Hematopoietic multipotent progenitor cell treated with erythropoietin and hydrocortisone succinate and interleukin-3 and kit ligand, for 4 days (in vitro differentiated cells): ENCODE measurements at regions not wholly inside any gene's neighbourhood (a gene's known extent, or its start where the extent isn't known, plus 50 kb on each side); places are given as distances from the start of the nearest gene placed in this dataset.

Experiments
- DNase-seq: peaks from one replicate; pipeline ENCODE4 v3.0.0-alpha.2; 2015

GRCh38 chr7:155961241-155962190, 149.3 kb upstream of the SHH start:
- DNase-seq = no peak

- DNase-seq = no peak
Measured at GRCh38 chr7:155959894-155960293, 147.6 kb upstream of the SHH start.

- no peak for DNase-seq
Measured at GRCh38 chr7:155956977-155957376, 144.7 kb upstream of the SHH start.

GRCh38 chr7:155955367-155955635, 143.0 kb upstream of the SHH start:
- no peak for DNase-seq

GRCh38 chr7:155954550-155955366, 142.5 kb upstream of the SHH start:
- DNase-seq = no peak

- no peak for DNase-seq
Measured at GRCh38 chr7:155953781-155954549, 141.7 kb upstream of the SHH start.

GRCh38 chr7:155953501-155953778, 141.2 kb upstream of the SHH start:
- DNase-seq = no peak

- no peak for DNase-seq
Measured at GRCh38 chr7:155951554-155952158, 139.4 kb upstream of the SHH start.

- DNase-seq = no peak
Measured at GRCh38 chr7:155950898-155951553, 138.8 kb upstream of the SHH start.

GRCh38 chr7:155948845-155949244, 136.6 kb upstream of the SHH start:
- no peak for DNase-seq

GRCh38 chr7:155948423-155948822, 136.2 kb upstream of the SHH start:
- no peak for DNase-seq

- DNase-seq = no peak
Measured at GRCh38 chr7:155947051-155947450, 134.8 kb upstream of the SHH start.

- no peak for DNase-seq
Measured at GRCh38 chr7:155945670-155946325, 133.5 kb upstream of the SHH start.

GRCh38 chr7:155944901-155945300, 132.6 kb upstream of the SHH start:
- DNase-seq = no peak

- DNase-seq = no peak
Measured at GRCh38 chr7:155943251-155943899, 131.1 kb upstream of the SHH start.

GRCh38 chr7:155942226-155942950, 130.1 kb upstream of the SHH start:
- DNase-seq = no peak

GRCh38 chr7:155941688-155942087, 129.4 kb upstream of the SHH start:
- DNase-seq = no peak

- no peak for DNase-seq
Measured at GRCh38 chr7:155939350-155939749, 127.1 kb upstream of the SHH start.

- DNase-seq = no peak
Measured at GRCh38 chr7:155938129-155938528, 125.9 kb upstream of the SHH start.

GRCh38 chr7:155935726-155936125, 123.5 kb upstream of the SHH start:
- no peak for DNase-seq

GRCh38 chr7:155935005-155935557, 122.8 kb upstream of the SHH start:
- no peak for DNase-seq
